ENCODE measurements at regions not wholly inside any gene's neighbourhood (a gene's known extent, or its start where the extent isn't known, plus 50 kb on each side); places are given as distances from the start of the nearest gene placed in this dataset.

GRCh38 chr10:9012312-9012711, 957.8 kb downstream of the GATA3 start:
- no peak; the same call in 2 of the 3 replicates for ATAC-seq
- TF ChIP-seq PPARA (CRISPR knock-in tag; IDR thresholded peaks at IDR 0.05; ENCODE audit: borderline replicate concordance) = no peak
- no peak for TF ChIP-seq BACH2 (CRISPR knock-in tag; IDR thresholded peaks at IDR 0.05; ENCODE audit: borderline replicate concordance)
- no peak for TF ChIP-seq ZFP3 (CRISPR knock-in tag; IDR thresholded peaks at IDR 0.05)
- TF ChIP-seq, protein P1, sequence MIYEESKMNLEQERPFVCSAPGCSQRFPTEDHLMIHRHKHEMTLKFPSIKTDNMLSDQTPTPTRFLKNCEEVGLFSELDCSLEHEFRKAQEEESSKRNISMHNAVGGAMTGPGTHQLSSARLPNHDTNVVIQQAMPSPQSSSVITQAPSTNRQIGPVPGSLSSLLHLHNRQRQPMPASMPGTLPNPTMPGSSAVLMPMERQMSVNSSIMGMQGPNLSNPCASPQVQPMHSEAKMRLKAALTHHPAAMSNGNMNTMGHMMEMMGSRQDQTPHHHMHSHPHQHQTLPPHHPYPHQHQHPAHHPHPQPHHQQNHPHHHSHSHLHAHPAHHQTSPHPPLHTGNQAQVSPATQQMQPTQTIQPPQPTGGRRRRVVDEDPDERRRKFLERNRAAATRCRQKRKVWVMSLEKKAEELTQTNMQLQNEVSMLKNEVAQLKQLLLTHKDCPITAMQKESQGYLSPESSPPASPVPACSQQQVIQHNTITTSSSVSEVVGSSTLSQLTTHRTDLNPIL (CRISPR knock-in tag; IDR thresholded peaks at IDR 0.05; ENCODE audit: low read depth) = no peak
- no peak for TF ChIP-seq ZC3H10 (CRISPR knock-in tag; IDR thresholded peaks at IDR 0.05)
- TF ChIP-seq ZFP30 (CRISPR knock-in tag; IDR thresholded peaks at IDR 0.05) = no peak
- TF ChIP-seq ESRRG (CRISPR knock-in tag; IDR thresholded peaks at IDR 0.05) = no peak
- TF ChIP-seq GLIS3 (CRISPR knock-in tag; IDR thresholded peaks at IDR 0.05) = no peak
- TF ChIP-seq PATZ1 (CRISPR knock-in tag; IDR thresholded peaks at IDR 0.05; ENCODE audit: borderline replicate concordance) = no peak
- no peak for TF ChIP-seq OSR1 (CRISPR knock-in tag; IDR thresholded peaks at IDR 0.05)
- TF ChIP-seq TOX (CRISPR knock-in tag; IDR thresholded peaks at IDR 0.05; ENCODE audit: borderline replicate concordance) = no peak
- TF ChIP-seq, protein P2, sequence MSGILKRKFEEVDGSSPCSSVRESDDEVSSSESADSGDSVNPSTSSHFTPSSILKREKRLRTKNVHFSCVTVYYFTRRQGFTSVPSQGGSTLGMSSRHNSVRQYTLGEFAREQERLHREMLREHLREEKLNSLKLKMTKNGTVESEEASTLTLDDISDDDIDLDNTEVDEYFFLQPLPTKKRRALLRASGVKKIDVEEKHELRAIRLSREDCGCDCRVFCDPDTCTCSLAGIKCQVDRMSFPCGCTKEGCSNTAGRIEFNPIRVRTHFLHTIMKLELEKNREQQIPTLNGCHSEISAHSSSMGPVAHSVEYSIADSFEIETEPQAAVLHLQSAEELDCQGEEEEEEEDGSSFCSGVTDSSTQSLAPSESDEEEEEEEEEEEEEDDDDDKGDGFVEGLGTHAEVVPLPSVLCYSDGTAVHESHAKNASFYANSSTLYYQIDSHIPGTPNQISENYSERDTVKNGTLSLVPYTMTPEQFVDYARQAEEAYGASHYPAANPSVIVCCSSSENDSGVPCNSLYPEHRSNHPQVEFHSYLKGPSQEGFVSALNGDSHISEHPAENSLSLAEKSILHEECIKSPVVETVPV (CRISPR knock-in tag; IDR thresholded peaks at IDR 0.05) = no peak
- no peak for TF ChIP-seq RARB (CRISPR knock-in tag; IDR thresholded peaks at IDR 0.05)
- TF ChIP-seq ZNF70 (CRISPR knock-in tag; IDR thresholded peaks at IDR 0.05) = no peak
- no peak for TF ChIP-seq CSDC2 (CRISPR knock-in tag; IDR thresholded peaks at IDR 0.05)

DNA sequence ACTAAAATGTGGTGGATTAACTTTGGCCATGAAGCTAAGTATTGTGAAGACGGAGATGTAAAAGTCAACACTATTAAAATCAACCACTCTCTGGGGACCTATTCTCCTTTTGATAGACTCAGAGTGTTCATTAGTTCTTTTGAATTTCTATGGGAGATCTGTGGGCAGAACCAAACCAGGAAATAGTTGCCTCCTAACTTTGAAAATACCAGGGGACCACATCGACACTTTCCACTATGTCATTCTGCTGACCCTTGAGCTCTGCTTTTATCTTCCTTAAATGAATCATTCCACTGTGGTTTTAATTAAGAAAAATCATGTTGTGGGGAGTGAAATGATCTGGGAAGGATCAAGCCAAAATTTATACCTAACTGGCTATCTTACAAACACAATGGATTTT, 960.5 kb downstream of the GATA3 start:
- TF ChIP-seq OSR1 (CRISPR knock-in tag; IDR thresholded peaks at IDR 0.05) (no peak), PATZ1 (CRISPR knock-in tag; IDR thresholded peaks at IDR 0.05; ENCODE audit: borderline replicate concordance) (no peak), ISL1 (CRISPR knock-in tag; IDR thresholded peaks at IDR 0.05) (no peak), ARNTL (CRISPR knock-in tag; IDR thresholded peaks at IDR 0.05; ENCODE audit: borderline replicate concordance, low read depth) (no peak), ESRRG (CRISPR knock-in tag; IDR thresholded peaks at IDR 0.05) (no peak), RARB (CRISPR knock-in tag; IDR thresholded peaks at IDR 0.05) (no peak), ZC3H10 (CRISPR knock-in tag; IDR thresholded peaks at IDR 0.05) (no peak), TCF4 (CRISPR knock-in tag; IDR thresholded peaks at IDR 0.05; ENCODE audit: borderline replicate concordance) (no peak), PPARA (CRISPR knock-in tag; IDR thresholded peaks at IDR 0.05; ENCODE audit: borderline replicate concordance) (no peak), ZNF70 (CRISPR knock-in tag; IDR thresholded peaks at IDR 0.05) (no peak), ZNF565 (CRISPR knock-in tag; conservative IDR thresholded peaks at IDR 0.05; ENCODE audit: low read depth) (no peak), GLIS3 (CRISPR knock-in tag; IDR thresholded peaks at IDR 0.05) (no peak), TSHZ2 (CRISPR knock-in tag; IDR thresholded peaks at IDR 0.05) (no peak), TOX (CRISPR knock-in tag; IDR thresholded peaks at IDR 0.05; ENCODE audit: borderline replicate concordance) (no peak), ZFP3 (CRISPR knock-in tag; IDR thresholded peaks at IDR 0.05) (no peak), ZNF8 (CRISPR knock-in tag; IDR thresholded peaks at IDR 0.05) (no peak)
- TF ChIP-seq, protein P2 (CRISPR knock-in tag; IDR thresholded peaks at IDR 0.05) = no peak
- TF ChIP-seq, protein P1 (CRISPR knock-in tag; IDR thresholded peaks at IDR 0.05; ENCODE audit: low read depth) = no peak
- TF ChIP-seq, protein P3, sequence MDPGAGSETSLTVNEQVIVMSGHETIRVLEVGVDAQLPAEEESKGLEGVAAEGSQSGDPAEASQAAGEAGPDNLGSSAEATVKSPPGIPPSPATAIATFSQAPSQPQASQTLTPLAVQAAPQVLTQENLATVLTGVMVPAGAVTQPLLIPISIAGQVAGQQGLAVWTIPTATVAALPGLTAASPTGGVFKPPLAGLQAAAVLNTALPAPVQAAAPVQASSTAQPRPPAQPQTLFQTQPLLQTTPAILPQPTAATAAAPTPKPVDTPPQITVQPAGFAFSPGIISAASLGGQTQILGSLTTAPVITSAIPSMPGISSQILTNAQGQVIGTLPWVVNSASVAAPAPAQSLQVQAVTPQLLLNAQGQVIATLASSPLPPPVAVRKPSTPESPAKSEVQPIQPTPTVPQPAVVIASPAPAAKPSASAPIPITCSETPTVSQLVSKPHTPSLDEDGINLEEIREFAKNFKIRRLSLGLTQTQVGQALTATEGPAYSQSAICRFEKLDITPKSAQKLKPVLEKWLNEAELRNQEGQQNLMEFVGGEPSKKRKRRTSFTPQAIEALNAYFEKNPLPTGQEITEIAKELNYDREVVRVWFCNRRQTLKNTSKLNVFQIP (CRISPR knock-in tag; IDR thresholded peaks at IDR 0.05; ENCODE audit: borderline replicate concordance, low read depth) = no peak
- no peak for ATAC-seq
